ENCODE measurements at regions not wholly inside any gene's neighbourhood (a gene's known extent, or its start where the extent isn't known, plus 50 kb on each side); places are given as distances from the start of the nearest gene placed in this dataset.
"Not testable (repeated sequence)": the region's sequence is repeated elsewhere in the genome, so short reads cannot be mapped to it uniquely, and the experiment has no call there.

DNA sequence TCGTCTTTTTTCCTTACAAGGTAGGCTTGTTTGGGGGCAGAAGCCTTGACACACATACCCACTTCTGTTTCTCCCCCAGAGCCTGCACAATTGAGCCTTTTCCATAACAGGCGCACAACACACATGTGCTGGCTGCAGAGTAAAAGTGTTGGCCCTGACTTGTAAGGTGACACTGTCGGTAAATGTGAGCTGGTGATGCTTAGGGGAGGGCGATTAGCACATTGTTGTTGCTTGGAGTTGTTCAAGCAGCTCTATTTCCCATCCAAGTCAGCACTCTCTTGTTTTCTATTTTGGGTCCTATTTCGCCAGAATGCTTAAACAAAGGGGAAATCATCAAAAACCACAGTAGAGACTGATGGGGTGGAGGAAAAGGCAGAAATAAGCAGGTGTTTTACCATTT lies 51.9 kb upstream of the PTPRJ start:
- no peak for DNase-seq (ENCODE audit: low read depth, low spot score)
- H3K27ac ChIP-seq = no peak overlapping the region

DNA sequence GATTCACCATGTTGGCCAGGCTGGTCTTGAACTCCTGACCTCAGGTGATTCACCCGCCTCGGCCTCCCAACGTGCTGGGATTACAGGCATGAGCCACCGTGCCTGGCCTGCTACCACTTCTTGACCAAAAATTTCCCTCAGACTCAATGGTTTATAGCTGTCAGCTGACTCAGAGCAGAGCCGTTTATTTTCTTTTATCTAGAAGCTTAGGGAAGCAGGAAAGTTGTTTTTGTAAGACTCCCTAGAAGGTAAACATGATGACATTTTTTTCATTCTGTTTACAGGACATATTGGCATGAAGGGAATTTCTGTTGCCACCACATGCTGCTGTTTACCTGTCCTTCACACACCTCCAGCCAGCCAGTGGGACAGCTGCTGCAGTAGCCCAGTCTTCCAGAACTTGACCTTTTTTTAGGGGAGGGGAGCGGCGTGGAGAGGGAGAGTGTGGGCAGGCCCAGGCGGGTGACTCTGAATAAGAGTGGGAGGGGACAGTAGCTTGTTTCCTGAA lies 56.1 kb upstream of the PTPRJ start:
- H3K27ac ChIP-seq = peak overlapping the region; percentile 33
- peak; percentile 55 for DNase-seq (ENCODE audit: low read depth, low spot score)

- no peak for DNase-seq (ENCODE audit: low read depth, low spot score)
- H3K27ac ChIP-seq = peak overlapping the region; percentile 33
Observed at GRCh38 chr11:47923667-47924066, 56.7 kb upstream of the PTPRJ start.

- not testable (repeated sequence) for DNase-seq (ENCODE audit: low read depth, low spot score); H3K27ac ChIP-seq
Observed at GRCh38 chr11:47921080-47921555, 59.2 kb upstream of the PTPRJ start.

DNA sequence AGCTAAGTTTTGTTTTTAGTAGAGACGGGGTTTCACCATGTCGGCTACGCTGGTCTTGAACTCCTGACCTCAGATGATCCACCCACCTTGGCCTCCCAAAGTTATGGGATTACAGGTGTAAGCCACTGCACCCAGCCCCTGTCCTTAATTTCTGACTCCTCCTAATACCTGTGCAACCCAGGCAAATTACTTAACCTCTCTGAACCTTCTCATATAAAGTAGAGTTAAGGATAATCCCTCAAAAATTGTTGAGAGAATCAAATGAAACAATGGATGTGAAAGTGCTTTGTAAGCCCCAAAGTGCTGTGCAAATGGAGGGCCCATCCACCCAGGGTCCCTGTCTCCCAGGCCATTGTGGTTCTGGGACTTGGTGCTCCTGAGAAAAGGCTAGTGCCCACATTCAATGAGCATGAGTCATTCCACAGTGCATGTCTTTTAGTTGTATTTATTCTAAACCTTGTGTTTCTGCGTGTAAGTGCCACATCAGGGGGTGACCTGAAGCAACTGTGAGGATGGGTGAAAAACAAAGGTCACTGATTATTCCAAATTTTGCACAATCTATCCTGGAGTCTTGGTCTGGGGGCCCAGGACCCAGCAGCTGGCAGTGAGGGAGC lies 61.4 kb upstream of the PTPRJ start:
- no peak overlapping the region for H3K27ac ChIP-seq
- DNase-seq (ENCODE audit: low read depth, low spot score) = no peak

- no peak overlapping the region for H3K27ac ChIP-seq
- no peak for DNase-seq (ENCODE audit: low read depth, low spot score)
Observed at GRCh38 chr11:47918370-47918690, 62.0 kb upstream of the PTPRJ start.

GRCh38 chr11:47917599-47918369 lies 62.6 kb upstream of the PTPRJ start:
- peak; percentile 56 for DNase-seq (ENCODE audit: low read depth, low spot score)
- no peak overlapping the region for H3K27ac ChIP-seq

GRCh38 chr11:47916361-47916841 lies 64.0 kb upstream of the PTPRJ start:
- H3K27ac ChIP-seq = peak overlapping the region; percentile 27
- DNase-seq (ENCODE audit: low read depth, low spot score) = no peak

GRCh38 chr11:47915783-47916182 lies 64.6 kb upstream of the PTPRJ start:
- H3K27ac ChIP-seq = no peak overlapping the region
- DNase-seq (ENCODE audit: low read depth, low spot score) = no peak

- DNase-seq (ENCODE audit: low read depth, low spot score) = no peak
- H3K27ac ChIP-seq = no peak overlapping the region
Observed at GRCh38 chr11:47915374-47915773, 65.0 kb upstream of the PTPRJ start.

DNA sequence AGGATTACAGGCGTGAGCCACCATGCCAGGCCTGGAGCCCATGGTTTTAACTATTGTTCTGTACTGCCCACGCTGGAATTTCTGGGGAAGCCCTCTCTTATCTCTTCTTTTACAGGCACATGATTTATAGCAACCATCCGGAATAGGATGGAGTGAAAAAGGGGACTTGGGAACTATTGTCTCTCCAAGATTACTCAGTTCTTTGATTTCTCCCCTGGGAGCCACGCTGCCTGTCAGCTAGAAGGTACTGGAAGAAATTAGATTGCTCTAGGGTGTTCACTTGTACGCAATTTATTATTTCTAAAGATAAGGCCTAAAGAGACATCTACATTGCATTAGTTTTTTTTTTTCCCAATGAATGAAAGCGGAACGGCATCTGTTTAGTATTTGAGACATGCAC lies 65.6 kb upstream of the PTPRJ start:
- H3K27ac ChIP-seq = no peak overlapping the region

DNA sequence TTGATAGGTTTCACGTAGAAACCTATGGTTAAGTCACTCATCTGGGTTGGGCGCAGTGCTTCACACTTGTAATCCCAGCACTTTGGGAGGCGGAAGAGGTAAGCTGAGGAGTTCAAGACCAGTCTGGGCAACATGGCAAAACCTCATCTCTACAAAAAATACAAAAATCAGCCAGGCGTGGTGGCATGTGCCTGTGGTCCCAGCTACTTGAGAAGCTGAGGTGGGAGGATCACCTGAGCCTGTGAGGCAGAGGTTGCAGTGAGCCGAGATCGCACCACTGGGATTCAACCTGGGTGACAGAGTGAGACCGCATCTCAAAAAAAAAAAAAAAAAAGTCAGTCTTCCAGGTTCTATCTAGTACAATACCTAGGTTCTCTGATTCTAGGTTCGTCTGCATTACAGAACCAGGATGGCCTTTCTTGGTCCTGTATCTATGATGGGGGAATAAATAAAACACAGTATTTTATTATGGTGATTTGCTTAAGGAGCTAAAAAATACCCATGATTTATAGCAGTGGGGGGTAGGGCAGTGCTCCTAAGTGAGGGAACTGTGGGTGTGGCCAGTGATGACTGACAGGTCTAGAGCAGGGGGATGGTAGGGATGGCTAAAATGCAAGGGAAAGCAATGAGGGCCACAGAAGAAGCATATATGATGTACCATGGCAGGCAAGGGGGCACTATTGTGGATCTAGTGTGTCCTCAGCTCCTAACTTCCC lies 65.5 kb upstream of the NUP160 start:
- no peak for DNase-seq (ENCODE audit: low read depth, low spot score)
- no peak overlapping the region for H3K27ac ChIP-seq

More for the DNA sequence above, 65.6 kb upstream of the PTPRJ start:
- no peak for DNase-seq (ENCODE audit: low read depth, low spot score)

DNA sequence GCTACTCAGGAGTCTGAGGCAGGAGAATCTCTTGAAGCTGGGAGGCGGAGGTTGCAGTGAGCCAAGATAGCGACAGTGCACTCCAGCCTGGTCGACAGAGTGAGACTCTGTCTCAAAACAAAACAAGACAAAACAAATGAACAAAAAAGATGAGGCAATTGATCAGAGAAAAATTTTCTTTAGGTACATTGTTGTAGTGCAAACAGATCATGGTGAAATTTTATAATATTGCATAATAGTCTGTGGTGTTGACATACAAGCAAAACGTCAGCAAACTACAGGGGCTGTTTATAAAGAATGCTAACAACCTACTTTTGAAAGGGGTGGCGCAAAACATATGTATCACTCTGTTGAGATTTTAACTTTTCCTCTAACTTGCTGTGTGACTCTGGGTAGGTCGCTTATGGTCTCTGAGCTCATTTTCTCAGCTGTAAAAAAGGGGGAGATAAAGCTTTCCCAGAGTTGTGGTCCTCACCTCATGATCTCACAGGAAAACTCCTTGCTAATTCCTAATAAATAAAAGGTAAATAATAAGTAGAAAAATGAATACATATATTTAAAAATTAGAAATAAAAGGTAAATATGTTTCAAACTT lies 64.8 kb upstream of the NUP160 start:
- no peak overlapping the region for H3K27ac ChIP-seq
- no peak for DNase-seq (ENCODE audit: low read depth, low spot score)

DNA sequence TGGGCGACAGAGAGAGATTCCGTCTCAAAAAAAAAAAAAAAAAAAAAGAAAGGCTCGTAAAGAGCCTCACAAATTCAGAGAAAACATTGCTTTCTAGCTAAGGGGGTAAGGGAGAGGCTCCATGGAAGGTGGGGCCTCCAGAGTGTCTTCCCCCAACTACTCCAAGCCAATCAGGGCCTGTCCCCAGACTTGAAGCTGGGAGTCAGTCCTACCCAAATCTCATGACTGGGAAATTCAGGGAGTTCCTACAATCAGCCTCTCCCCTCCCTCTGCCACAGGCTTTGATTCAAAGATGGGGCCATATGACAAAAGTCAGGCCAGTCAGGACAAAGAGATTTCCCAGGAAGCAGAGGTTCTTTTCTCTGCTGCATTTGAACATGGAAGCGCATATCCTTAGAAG lies 63.0 kb upstream of the NUP160 start:
- no peak overlapping the region for H3K27ac ChIP-seq
- DNase-seq (ENCODE audit: low read depth, low spot score) = no peak

- no peak overlapping the region for H3K27ac ChIP-seq
- DNase-seq (ENCODE audit: low read depth, low spot score) = no peak
Observed at GRCh38 chr11:47908198-47908597, 60.0 kb upstream of the NUP160 start.

- no peak for DNase-seq (ENCODE audit: low read depth, low spot score)
- no peak overlapping the region for H3K27ac ChIP-seq
Observed at GRCh38 chr11:47907499-47907898, 59.3 kb upstream of the NUP160 start.

GRCh38 chr11:47906066-47906465 lies 57.9 kb upstream of the NUP160 start:
- H3K27ac ChIP-seq = no peak overlapping the region
- DNase-seq (ENCODE audit: low read depth, low spot score) = no peak

DNA sequence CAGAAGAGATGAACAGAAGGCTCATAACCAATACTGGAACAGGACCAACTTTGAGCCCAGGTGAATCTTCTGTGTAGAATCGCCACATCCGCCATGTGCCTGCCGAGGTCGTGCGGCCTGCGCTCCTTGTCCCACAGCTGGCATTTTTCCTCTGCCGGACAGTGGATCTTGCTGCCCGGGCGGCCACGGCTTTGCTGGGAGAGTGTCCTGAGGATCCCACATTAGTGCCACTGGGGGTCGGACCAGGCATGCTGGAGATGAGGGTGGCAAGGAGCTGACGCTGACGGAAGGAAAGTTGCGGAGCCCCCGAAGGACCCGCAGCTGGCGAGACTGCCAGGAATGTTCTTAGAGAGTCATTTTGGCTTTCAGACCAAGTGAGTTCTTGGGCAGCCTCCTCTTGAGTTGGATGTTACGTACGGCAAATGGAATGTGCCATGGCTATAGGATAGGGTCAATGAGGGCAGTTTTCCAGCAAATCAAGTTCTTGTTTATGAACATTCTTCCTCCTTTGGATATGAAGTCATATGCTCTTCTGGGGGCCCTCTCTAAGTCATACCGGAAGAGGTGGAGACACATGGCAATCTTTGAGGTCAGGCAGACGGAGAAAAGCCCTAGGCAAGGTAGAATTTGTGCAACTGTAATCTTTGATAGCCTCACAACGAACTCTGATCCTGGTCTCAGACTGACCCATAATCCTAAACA lies 57.4 kb upstream of the NUP160 start:
- H3K27ac ChIP-seq = no peak overlapping the region
- DNase-seq (ENCODE audit: low read depth, low spot score) = no peak

- no peak overlapping the region for H3K27ac ChIP-seq
- no peak for DNase-seq (ENCODE audit: low read depth, low spot score)
Observed at GRCh38 chr11:47904808-47905207, 56.7 kb upstream of the NUP160 start.

DNA sequence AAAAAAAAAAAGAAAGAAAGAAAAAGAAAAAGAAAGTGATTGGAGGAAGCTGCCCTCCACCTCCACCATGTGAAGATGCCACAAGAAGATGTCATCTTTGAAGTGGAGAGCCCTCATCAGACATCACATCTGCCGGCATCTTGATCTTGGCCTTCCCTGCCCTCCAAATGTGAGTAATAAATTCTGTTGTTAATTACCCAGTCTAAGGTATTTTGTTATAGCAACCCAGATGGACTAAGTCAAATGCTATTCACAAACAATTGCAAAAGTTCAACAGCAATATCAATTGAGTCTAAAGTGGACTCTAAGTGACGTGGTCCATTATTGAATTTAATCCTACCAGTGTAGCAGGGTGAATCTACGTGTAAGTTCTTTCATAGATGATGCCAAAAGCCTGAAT lies 55.9 kb upstream of the NUP160 start:
- H3K27ac ChIP-seq = no peak overlapping the region
- DNase-seq (ENCODE audit: low read depth, low spot score) = no peak

All from epithelial cell of prostate (primary cell).